T1000 (cell line): ENCODE measurements at regions not wholly inside any gene's neighbourhood (a gene's known extent, or its start where the extent isn't known, plus 50 kb on each side); places are given as distances from the start of the nearest gene placed in this dataset.
"Not testable (repeated sequence)": the region's sequence is repeated elsewhere in the genome, so short reads cannot be mapped to it uniquely, and the experiment has no call there.

Experiments
- DNase-seq: peaks from one replicate; lab custom pipeline; 2025; ENCODE audit warnings: mixed read lengths; lab: John Stamatoyannopoulos, UW

DNA sequence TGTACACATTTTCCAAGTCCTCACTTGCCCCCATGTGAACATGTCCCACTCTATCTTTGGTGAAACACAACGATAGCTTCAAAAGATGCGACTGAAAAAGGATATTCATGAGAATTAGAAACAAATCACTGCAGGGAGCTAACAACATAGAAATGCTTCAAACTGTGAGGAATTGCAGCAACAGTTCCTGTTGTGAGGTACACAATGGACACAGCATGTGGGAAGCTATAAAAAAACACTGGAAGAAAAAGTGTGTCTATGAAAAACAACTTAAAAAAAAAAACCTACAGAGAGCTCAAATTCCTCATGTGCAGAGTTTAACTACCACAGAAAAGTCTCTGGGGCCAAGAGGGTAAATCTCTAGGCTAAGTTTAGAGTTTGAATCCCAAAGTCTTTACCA is 51.6 kb upstream of the BLTP1 start:
- DNase-seq, result no peak

DNA sequence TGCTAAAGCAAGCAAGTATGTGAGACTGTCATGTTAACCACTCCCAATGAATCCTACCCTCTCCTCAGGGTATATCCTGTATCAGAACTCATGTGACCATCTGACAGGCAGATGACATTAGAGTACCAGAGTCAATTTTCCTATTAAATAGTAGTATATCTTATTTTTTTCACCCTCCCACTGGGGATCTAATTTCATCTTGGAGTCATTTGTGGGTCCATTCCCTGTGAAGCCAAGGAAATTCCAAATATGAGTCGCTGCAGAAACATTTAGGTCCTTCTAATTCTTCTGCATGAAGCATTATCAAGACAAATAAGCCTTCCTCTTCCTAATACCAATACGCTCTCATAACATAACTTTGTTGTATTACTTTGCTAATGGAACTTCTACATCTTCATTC is 52.2 kb upstream of the BLTP1 start:
- no peak for DNase-seq

DNA sequence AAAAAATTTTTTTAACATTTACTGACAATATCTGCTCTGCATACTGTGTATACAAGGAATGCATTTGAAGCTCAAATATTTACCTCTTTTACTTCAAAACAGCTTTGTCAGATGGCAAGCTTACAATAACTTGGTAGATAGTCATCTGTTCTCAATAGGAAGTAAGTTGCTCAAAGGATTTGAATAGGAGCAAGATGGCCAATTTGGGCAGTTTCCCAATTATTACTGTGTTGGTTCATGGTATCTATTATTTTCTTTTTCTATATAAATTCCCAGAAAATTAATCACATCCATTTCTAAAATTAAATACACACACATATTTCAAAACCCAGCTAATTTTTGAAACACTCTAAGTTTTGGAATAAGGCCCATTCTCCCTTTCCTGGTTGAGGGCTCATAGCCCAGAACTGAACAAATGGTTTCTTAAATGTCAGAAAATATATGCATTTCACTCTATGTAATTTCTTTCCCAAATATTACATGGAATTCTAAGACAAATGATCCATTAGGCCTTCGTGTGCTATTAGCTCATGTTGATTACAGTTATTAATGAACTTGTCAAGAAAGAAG is 60.2 kb upstream of the BLTP1 start:
- DNase-seq, result no peak

DNA sequence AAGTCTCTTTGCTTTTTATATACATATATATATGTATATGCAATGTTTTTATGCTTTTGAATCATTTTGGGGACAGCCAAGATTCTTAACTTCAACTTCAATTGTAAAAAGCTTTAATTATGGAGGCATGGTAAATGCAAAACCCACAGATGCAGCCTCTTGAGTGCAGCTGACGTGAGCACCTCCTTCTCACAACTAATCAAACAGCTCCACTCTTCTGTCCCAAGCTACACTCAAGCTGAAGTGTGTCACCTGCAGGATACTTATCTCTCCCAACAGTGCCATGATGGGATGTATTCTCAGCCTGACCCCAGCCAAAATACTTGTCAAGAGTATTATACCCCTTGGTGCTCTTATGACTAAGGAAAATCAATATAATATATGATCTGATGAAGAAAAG is 60.7 kb upstream of the BLTP1 start:
- DNase-seq, result no peak

DNA sequence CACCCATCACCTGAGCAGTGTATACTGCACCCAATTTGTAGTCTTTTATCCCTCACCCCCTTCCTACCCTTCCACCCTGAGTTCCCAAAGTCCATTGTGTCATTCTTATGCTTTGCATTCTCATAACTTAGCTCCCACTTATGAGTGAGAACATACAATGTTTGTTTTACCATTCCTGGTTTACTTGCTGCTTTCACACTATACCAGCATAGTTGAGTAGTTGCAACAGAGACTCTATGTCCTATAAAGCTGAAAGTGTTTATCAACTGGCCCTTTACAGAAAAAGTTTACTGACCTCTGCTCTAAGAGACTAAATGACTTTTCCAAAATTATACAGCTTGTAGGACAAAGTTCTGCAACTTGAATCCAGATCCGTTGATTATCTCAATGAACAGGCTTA is 61.1 kb upstream of the BLTP1 start:
- DNase-seq, result no peak

DNA sequence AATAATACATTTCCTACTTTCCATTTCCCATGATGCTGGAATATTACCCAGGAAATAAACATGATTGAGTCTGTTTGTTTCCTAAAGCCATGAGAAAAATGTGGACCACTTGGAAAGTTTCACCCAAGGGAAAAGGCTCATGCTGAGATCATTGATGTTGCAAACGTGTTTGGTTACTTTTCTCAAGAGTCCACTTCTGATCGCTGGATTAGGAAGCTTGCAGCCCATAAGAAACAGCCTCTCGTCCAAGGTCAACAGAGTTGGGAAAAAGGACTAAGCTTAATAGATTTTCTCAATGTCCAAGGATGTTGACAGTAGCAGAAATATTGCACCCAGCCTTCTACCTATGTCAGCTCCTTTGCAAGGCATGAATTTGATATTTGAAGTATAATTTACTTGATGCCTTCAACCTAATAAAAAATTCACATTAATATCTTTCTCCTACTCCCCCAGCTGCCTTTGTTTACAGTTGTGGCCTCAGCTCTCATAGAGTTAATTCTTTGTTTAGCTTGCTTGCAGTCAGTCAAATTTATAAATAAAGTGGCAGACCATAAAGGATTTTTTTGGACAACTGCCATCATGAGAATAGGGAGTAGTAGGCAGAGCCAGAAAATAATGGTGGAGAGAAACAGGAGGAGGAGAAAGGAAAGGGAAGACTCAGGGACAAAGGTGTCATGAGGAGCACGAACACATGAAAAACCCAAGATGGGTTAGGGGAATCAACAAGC is 65.6 kb upstream of the BLTP1 start:
- DNase-seq, result no peak

DNA sequence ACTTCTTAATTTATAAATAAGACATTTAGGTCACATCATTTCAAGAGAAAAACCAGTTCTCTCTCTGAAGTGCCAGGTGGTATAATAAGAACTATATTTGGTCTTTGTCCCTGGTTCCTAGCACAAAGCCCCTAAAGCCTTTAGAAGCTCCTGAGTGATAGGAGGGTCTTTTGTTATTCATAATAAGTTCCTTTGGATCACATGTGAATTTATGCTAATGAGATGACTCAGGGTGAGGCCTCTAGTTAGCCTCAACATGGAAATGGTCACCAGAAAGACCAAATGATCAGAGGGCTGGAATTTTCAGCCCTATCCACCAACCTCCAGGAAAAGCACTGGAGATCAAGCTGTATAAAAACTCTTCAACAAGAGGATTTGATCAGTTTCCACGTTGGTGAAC is 68.1 kb upstream of the BLTP1 start:
- DNase-seq, result no peak

DNA sequence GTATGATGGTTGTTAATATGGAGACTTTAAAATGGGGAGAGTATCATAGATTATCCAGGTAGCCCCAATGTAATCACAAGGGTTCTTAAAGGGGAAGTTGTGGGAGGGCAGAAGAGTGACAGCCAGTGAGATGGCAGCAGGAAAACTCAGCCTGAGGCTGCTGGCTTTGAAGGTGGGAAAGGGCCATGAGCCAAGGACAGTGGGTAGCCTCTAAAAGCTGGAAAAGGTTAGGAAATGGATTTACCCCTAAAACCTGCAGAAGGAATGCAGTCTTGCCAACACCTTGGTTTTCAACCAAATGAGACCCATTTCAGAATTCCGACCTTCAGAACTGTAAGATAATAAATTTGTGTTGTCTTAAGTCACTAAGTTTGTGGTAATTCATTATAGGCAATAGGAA is 68.8 kb upstream of the BLTP1 start:
- no peak for DNase-seq

DNA sequence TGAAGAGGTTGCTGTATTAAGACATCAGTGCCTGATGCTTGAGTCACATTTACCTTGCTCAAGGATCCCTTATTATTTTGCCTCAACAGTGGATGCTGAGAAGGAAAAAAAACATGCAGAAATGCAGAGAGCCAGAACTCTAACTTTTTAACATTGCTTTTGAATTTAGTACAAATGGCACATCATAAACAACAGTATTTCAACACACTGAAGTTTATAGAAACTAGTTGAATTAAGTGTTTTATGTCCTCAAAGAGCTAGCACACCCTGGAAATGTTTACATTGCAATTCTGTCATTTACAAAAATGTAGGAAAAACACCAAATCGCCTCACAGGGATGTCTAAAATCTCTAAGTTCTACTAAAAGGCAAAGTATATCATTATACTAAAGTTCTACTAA is 69.5 kb upstream of the BLTP1 start:
- no peak for DNase-seq

DNA sequence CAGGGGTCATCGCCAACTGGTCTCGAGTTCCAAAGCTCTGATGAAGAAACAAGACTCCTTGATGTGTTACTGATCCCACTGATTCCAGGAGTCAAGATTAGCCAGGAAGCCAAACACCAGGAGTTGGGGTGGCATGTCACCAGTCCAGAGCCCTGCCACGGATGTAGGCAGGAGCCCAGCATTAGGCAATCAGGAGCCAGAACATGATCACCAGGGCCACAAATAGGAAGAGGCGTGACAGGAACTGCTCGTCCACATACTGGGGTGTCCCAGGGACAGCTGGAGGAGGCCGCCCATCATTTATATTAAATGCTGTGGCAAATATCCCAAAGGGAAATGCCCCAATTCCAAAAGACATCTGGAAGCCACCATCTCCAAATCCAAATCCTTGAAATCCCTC is 74.5 kb upstream of the BLTP1 start:
- DNase-seq, result not testable (repeated sequence)

DNA sequence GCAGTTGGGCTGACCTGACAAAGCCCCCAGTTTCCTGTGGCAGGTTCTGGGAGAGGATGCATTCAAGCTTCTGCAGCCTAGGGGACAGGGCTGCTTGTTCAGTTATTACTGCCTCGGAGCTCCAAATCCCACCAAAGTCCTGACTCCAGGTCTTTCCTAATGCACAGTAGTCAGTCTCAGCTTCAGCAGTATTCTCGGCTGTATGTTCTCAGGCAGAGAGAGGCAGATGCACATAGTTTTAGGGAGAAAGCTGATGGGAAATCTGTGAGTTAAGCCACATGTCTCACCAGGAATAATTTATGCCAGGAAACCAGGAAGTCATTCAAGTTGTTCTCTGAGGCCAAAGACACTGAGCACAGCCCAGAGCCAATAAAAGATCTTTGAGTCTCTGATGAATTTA is 75.3 kb upstream of the BLTP1 start:
- DNase-seq, result not testable (repeated sequence)

DNA sequence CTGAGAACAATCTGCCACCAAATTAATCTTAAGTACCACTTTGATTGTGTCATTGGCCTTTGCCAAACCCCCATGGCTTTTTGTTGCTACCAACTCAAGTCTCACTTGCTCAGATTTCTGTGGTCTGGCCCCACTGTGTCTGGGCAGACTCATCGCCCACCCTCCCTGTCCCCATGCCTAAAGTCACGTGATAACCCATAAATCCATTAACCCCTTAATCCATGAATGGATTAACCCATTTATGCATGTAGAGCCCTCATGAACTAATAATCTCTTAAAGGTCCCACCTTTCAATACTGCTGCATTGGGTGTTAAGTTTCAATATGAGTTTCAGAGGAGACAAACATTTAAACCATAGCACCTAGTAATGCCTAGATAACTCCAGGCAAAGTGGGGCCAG is 78.5 kb upstream of the BLTP1 start:
- DNase-seq, result no peak

DNA sequence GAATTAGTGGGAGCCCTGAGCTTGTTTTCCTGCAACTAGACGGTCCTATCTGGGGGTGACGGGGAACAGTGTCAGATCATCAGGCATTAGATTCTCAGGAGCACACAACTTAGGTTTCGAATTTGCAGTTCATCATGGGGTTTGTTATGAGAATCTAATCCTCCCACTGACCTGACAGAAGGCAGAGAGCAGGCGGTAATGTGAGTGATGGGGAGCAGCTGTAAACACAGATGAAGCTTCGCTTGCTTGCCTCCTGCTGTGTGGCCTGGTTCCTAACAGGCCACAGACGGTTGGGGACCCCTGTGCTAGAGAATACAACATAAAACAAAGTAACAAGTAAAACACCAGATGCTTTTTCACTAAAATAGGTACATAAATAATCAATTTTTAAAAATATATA is 86.2 kb upstream of the BLTP1 start:
- DNase-seq, result no peak

DNA sequence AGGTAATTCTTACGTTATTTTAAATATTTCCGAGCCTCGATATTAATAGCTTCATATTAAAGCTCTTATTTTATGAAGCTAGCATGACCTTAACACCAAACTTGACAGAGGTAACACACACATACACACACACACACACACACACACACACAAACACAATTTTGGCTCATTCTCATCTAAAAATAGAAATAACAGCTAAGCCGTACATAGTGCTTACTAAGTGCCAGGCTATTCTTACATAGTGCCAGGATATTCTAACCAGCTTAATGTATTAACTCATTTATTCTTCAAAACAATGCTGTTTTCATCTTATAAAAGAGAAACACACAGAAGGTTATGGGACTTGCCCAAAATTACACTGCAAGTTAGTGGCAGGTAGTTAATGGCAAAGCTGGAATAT is 87.0 kb upstream of the BLTP1 start:
- DNase-seq, result no peak

DNA sequence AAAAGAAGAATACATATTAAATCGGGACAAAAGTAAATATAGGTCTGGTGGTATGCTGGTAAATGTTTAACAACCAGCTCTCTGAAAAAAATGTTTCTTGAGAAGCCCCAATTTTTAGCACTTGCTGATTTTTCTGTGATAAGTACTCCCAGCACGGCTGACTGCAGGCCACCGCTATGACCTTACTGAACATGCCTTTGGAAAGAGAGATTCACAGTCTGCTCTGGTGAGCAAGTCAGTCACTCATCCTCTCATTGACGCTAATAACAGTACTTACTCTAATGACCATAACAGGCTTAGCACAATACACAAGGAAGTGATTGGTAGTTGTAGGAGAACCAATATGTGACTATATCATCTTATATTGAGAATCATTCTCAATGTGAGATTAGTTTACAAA is 98.9 kb upstream of the BLTP1 start:
- DNase-seq, result no peak

DNA sequence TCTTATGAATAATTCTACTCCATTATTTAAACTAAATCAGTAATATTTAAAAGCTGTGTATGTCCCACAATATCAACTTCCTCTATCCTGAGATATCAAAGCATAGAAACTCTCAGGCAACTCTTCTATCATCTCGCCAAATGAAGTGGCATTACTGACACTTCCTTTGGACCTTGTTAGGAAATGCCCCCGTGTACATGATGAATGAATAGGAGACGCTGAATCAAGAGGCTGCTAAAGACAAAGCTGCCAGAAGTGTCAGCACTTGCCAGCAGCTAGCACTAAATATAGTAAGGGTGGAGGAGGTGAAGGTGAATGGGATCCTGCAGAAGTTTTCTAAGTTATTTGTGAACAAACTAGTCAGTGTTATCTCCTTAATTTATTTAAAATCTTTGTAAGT is 99.5 kb upstream of the BLTP1 start:
- no peak for DNase-seq

DNA sequence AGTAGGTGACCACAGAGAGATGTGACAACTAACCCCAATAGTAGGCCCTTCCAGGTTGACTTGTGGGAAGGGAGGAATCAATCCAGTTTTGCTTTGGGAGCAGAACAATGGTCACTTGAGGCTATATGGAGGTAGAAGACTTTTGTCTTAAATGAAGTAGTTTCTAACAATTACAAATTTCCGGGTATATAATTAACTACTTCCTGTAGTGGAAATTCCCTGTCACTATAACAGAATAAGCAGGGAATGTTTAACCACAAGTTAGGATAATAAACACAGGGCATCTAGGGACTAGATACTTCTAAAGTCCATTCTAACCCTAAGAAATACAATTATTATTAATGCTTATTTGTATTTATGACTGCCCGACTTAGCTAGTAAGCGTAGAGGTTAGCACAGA is 99.0 kb upstream of the TRPC3 start:
- DNase-seq, result no peak

DNA sequence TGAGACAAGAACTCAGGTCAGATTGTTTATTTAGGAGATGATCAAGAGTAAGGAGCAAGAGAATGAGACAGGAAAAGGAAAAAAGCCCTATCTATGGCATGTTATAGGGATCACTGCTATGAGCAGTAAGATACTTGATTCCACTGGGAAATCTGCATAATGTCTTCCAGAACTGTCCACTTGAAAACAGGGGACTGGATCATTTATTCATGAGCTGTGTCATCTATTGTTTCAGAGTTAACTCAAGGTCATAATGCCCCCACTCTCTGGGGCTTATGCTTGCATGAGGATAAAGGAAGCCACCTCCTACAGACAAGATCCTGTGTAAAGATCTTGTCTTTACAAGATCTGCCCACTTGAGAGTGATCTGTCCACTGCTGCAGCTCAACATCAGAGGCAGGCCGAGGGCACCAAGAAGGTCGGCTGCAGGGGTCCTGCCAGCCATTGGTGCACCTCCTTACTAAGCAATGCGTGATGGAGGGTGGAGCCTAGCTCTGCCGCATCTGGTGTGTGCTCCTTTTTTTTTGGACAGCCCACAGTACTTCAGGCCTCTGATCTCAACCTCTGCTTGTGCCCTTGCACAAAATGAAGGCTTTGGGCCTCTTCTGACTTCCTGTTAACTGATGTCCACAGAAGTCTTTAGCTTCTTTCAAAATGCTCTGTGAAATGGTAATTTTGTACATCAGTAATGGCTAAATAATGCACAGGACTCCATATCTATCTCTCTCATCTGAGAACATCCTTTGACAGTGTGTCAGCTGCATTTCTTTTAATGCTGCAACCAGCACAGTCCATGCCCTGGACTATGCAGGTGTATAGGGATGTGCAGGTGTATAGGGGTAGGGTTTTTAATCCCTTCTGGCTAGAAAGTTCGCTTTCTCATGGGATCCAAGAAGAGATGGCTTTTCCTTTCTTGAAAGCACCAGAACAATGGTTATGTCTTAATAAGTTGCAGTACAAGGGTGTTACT is 95.9 kb upstream of the TRPC3 start:
- no peak for DNase-seq

DNA sequence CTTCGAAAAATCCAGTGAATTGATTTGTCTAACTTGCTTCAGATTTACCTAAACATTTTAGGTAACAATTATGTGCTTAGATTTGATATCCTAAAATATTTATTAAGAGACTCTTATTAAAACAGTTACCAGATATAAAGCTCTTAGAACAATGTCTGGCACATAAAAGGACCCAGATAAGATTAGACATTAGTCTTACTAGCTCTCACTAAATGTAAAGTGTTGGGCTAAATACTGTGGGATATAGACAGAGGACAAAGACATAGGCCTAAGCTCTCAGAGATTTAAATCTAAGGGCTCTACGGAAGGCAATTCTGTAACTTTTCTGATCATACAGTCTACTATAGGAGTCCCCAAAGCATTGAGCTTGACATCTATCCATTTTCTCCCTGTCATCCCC is 94.4 kb upstream of the TRPC3 start:
- no peak for DNase-seq

DNA sequence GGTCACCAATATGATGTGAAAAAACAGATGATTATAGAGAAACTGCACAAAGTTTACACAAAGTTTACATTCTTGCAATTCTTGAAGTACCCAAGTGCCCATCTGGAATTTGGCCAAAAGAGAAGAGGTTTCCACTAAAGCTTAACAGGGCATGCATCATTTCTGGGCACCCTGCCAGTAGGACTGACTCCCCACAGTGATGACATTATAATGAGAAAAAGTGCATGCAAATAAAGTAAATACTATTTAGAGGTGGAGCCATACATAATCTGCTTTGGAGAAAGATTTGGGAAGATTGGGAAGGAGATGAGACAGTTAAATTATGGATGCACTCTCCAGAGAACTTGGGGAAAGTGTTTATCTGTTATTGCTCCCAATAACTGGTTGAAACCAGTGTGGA is 93.7 kb upstream of the TRPC3 start:
- DNase-seq, result peak; percentile 95

DNA sequence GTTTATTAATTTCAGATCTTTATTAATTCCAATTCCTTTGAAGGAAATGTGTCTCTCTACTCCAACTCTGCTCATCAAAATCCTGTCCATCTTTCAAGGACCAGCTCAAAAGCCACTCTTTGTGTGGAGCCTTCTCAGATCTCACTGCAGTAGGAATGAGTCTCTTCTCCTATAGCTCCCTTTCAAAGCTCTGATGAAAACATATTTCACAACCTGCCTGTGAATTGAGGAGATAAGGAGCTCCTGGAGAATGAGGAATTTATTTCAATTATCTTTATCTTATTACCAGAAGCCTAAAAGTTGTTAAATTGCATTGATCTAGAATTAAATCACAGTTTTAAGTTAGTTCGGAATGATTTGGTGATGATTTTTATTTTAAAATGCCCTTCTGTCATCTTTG is 92.6 kb upstream of the TRPC3 start:
- no peak for DNase-seq

DNA sequence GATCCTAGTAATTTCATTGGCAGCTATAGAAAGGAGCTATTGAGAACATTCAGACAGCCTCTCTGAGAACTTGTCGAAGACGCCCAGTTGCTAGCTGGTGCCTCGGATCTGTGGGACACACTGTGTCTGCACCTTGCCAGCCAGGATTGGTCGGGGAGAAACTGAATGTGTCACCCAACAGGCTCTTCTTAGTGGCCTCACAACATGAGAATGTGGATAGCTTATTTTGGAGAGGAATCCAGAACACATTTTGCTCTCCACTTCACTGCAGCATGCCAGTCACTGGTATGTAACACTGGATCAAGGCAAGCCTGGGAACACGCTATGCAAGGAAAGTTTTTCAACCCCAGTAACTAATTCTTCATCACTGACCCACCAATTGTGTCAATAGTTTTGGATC is 89.5 kb upstream of the TRPC3 start:
- no peak for DNase-seq

DNA sequence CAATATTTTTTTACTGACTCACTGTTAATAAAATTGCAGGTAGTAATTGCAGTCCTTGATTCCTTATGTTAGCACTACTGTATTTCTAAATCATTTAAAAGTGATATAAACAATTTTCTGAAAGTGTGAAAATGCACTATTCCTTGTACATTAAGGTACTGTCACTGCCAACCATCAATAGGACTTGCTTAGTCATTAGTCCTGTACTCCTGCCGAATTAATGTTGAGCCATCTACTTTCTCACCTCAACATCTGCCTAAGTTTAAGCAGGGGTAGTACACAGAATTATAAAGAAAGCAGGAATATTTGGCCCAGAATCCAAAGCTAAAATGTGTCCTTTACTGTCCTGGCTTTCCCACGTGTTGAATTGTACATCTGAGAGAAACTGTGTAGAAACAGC is 87.0 kb upstream of the TRPC3 start:
- DNase-seq, result no peak
